GM19025 (cell line): ENCODE measurements at regions not wholly inside any gene's neighbourhood (a gene's known extent, or its start where the extent isn't known, plus 50 kb on each side); places are given as distances from the start of the nearest gene placed in this dataset.

Experiments
- ATAC-seq: cut with Tn5 transposase; IDR thresholded peaks from one replicate; pipeline ENCODE4 v1.9.1; 2021; ENCODE audit warnings: mild to moderate bottlenecking, low read depth, moderate library complexity; ENCODE audit not compliant: unreplicated experiment

DNA sequence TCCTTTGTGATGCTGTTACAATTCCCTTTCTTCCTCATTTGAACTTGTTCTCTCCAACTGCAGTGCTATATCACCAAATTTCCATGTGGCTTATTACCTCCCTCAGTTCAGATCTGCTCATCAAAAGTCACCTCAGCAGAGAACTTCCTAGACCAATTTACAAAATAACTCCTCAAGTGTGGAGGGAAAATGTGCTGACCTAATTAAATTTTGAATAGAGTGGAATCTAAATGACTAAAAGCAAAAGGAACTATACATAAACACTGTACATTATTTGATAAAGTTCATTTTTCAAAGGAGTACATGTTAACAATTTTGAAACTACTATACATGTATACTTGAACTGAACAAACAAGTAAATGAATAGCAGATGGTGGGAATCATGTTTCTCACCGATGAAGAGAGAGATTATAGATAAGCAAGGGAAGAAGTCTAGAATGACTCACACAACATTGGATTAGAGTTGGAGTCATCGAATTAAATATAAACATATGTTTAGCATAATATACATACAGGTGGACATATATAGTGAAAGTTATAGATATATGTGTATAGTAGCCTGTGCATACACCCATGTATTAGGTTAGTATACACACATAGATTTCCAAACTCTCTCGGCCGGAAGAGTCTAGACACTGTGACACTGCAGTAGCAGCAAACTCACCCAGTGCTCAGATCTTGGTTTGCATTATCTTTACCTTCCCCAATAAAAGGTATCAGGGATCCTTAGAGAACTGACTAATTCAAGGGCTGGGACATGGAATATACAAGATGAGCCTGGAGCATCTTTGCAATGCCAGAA lies 318.7 kb downstream of the PCDH18 start:
- ATAC-seq = no peak

- ATAC-seq = no peak
Measured at GRCh38 chr4:137212601-137213000, 319.7 kb downstream of the PCDH18 start.

DNA sequence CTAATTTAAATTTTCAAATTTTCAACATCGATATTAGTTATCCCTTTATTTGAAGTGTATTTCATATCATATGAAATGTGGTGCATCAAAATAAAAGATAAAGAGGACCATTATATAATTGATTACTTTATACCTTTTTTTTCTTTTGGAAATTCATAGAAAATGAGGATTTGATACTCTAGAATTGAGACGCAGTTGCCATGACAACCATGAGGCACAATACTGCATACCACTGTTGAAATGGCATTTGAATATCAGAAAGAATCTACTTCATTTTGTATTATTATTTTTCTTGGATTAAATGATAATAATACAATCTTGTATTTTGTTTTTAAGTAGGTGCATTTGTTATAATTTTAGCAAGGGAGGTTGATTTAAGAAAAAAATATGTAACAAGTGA lies 323.1 kb downstream of the PCDH18 start:
- ATAC-seq = no peak

DNA sequence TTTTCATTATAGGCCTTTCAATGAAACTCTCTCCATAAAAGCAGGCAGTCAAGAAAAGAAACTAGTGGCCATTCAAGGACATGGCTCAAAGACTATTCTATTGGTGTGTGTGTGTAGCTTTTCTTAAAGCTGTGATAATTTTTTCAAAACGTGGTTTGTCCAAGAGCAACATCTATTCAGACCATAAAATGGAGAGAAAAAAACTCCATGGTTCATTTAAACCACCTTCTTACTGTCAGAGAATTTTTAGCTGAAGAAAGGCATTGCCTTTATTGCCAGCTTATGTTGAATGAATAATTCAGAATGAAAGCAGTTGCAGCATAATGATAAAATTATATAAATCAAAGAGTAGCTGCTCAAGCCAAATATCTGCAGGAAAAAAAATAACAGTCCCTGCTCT lies 325.5 kb downstream of the PCDH18 start:
- ATAC-seq = no peak

- no peak for ATAC-seq
Measured at GRCh38 chr4:137203601-137204000, 328.7 kb downstream of the PCDH18 start.

DNA sequence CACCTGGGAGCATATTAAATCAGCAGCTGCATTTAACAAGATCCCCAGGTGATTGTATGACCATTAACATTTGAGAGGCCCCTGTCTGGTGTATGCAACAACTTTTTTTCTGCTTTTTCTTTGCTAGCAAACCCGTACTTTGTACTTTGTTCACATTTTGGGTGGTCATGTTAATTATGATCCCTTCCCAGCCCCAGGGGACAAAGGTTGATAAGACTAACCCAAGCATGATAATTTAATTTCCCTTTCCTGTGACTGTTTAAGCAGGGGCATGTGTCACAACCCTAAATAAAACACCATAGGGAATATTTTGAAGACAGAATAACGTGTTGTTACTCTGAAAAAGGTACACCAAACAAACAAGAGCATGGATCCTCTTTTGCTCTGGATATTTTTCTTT lies 332.0 kb downstream of the PCDH18 start:
- no peak for ATAC-seq

- ATAC-seq = no peak
Measured at GRCh38 chr4:137198791-137199190, 333.5 kb downstream of the PCDH18 start.

- ATAC-seq = no peak
Measured at GRCh38 chr4:137194670-137195069, 337.6 kb downstream of the PCDH18 start.

DNA sequence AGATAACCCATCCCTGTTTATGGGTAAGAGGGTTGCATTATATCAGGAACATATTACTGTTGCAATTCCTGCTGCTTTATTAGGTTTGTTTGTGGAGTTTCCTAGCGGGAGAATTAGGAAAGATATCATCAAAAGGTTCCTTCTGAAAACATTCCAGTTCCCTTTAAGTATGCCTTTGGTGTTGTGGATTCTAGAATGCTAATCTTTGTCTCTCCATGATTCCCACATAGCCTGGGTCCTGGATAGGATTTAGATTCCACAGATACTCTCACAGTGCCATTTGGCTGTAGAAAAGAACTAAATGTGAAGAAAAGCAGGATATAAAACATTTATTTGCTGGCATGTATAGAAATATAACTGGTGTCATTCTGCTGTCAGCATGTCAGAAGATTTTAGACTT lies 338.7 kb downstream of the PCDH18 start:
- no peak for ATAC-seq

GRCh38 chr4:137181293-137181899 lies 350.9 kb downstream of the PCDH18 start:
- ATAC-seq = no peak

- ATAC-seq = no peak
Measured at GRCh38 chr4:137180349-137180748, 351.9 kb downstream of the PCDH18 start.

DNA sequence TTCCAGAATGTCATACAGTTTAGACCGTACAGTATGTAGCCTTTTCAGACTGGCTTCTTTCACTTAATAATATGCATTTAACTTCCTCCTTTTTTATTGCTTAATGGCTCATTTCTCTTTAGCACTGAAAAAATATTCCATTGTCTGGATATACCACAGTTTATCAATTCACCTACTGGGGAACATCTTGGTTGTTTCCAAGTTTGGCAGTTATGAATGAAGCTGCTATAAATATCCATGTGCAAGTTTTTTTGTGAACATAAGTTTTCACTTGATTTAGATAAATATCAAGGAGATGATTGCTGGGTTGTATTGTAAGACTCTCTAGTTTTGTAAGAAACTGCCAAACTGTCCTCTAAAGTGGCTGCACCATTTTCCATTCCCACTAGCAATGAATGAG lies 375.5 kb downstream of the PCDH18 start:
- no peak for ATAC-seq

GRCh38 chr4:137156054-137156453 lies 376.2 kb downstream of the PCDH18 start:
- no peak for ATAC-seq

DNA sequence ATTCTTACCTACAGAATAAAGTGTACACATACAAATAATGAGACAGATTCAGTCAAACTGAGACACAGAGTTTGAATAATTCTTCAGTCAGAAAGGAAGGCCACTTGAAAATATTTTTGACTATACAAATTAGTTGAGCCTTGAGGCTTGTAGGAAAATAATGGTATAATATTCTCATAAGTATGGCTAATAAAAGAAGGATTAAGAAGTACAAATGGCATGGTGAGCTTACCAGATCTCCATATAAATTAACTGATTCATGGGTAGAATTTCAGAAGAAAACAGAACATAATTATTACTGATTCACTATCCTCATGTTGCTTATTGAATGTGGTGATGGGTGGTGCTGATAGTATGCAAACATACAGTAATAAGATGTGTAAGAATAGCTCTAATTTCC lies 401.1 kb downstream of the PCDH18 start:
- no peak for ATAC-seq

- no peak for ATAC-seq
Measured at GRCh38 chr4:137129845-137130244, 402.4 kb downstream of the PCDH18 start.

DNA sequence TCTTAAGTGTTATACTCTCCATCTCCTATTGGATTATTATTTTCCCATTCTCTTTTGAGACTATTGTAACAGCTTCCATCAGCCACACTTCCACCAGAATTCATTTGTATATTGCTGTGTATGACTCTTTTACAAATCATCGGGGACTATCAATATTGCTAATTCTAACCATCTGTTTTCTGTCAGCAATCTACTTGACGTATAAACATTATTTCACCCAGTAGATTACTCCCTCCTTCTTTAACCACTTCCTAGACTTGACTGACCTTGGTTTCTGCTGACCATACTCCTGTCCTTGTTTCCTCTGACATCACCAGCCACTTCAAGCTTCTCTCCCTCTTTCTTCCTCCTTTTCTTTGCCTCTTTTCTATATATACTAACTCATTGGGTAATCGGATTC lies 402.9 kb downstream of the PCDH18 start:
- no peak for ATAC-seq

DNA sequence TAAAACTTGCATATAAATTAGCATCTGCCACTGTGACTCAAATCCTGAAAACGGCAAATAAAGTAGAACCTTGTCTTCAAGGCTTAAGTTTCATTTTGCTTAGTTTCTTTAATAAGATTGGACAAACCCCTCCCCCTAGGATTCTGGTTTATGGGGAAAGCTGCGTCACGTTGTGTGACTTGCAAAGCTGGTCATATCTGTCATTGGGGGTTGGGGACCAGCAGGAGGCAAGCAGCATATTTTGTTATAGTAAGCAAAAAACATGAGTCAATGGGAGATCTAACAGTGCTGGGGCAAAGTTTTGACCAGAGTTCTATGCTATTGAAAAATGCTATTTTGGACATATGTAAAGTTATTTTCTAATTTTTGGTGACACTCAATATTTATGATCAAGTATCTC lies 407.3 kb downstream of the PCDH18 start:
- no peak for ATAC-seq

DNA sequence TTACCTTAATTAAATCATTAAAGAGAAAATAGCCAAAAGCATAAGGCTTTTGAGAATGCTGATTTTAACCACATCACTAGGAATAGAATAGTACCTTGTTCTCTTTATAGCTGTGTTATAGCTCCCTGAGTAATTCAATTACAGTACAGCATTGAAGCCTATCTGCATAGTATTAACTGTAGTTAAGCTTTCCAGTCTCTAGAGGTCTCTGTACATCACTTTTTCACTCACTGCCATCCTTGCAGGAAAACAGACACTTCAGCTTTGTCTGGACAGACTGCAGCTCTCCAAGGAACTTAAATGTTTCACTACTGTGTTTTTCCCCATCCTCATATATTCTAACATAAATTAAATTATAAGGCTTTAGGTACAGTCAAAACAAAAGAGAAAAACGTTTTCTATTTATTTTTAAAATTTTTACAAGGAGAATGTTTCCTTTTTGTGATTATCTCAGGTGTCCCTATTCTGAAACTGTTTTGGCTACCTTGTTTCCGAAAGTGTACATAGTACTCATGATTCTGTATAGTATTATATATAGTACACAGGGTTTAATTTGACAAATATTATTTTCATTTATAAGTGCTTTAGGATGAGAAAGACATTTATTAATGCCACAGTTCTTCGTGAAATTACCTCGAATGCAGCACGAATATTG lies 407.9 kb downstream of the PCDH18 start:
- ATAC-seq = peak; percentile 69

- ATAC-seq = no peak
Measured at GRCh38 chr4:137122876-137123275, 409.4 kb downstream of the PCDH18 start.

GRCh38 chr4:137116144-137116543 lies 416.1 kb downstream of the PCDH18 start:
- ATAC-seq = no peak

DNA sequence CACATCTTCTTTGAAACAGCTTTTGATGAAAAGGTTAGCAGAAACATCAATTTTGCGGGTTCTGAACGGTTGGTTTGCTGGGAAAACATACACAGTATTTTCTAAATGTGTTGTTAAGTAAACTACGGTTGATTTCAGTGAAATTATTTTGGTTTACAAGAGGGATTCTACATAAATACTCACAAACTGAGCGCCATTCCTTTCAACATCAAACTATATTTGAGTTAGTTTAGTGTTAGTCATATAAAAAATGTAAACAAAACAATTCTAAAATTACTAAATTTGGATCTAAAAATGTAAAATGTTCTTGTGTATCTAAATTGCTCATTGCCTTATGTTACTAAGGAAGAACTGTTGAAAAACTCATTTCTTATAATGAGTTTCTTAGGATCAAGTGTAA lies 425.6 kb downstream of the PCDH18 start:
- no peak for ATAC-seq

GRCh38 chr4:137106287-137106686 lies 426.0 kb downstream of the PCDH18 start:
- ATAC-seq = no peak
